Thyroid gland (tissue), 4 donors: ENCODE measurements at regions not wholly inside any gene's neighbourhood (a gene's known extent, or its start where the extent isn't known, plus 50 kb on each side); places are given as distances from the start of the nearest gene placed in this dataset.
"Not testable (repeated sequence)": the region's sequence is repeated elsewhere in the genome, so short reads cannot be mapped to it uniquely, and the experiment has no call there.

ENCODE experiments used
- DNase-seq, 2 donors: peaks; one replicate each; pipeline ENCODE4 v3.0.0-alpha.2; 2019
- H3K27ac ChIP-seq, 3 donors: fragments of 200-600 bp; sonication (generic); 1 replicate in 2 of 3; 2 replicates in 1 of 3; pipeline ENCODE4 v1.5.1; 2016 to 2019; ENCODE audit warnings: mild to moderate bottlenecking in 1 of 3, moderate library complexity in 1 of 3
- H3K27me3 ChIP-seq: fragments of 200-600 bp; sonication (generic); one replicate; pipeline ENCODE4 v1.5.1; 2019
- H3K36me3 ChIP-seq, 2 donors: fragments of 200-600 bp; sonication (generic); one replicate each; pipeline ENCODE4 v1.5.1; 2016 to 2019
- H3K4me1 ChIP-seq, 2 donors: fragments of 200-600 bp; sonication (generic); one replicate each; pipeline ENCODE4 v1.5.1; 2017 to 2019
- H3K4me3 ChIP-seq, 3 donors: fragments of 200-600 bp; sonication (generic); replicated peaks in 1 of 3; 1 replicate in 2 of 3; 2 replicates in 1 of 3; pipeline ENCODE4 v1.5.1; 2016; ENCODE audit warnings: mild to moderate bottlenecking in 1 of 3
- H3K9me3 ChIP-seq: fragments of 200-600 bp; sonication (generic); one replicate; pipeline ENCODE4 v1.5.1; 2017
- CTCF ChIP-seq, 6 experiments: fragments of 200-600 bp in 3 of 6; fragments of 450-650 bp in 3 of 6; sonication (generic) in 3 of 6; IDR thresholded peaks; one replicate each; pipeline ENCODE4 v1.5.1; 2016 to 2019; ENCODE audit warnings: antibody characterized with exemption in 6 of 6, mild to moderate bottlenecking in 2 of 6, inconsistent platforms in 1 of 6, moderate library complexity in 1 of 6
- POLR2A ChIP-seq, 2 donors: fragments of 450-650 bp; IDR thresholded peaks; one replicate each; pipeline ENCODE4 v1.6.1; 2017; ENCODE audit warnings: antibody characterized with exemption in 2 of 2, mild to moderate bottlenecking in 2 of 2, moderate library complexity in 1 of 2
- WGBS, 2 donors: methylation state at CpG; one replicate each; pipeline ENCODE4 v1.1.5; 2017; 5-methylcytosine and 5-hydroxymethylcytosine counted together
- intact Hi-C: fragments of 100-400 bp; cut with DNase I; formaldehyde crosslinking; loops from one replicate; pipeline ENCODE4 v1.15.1; 2023

- TF ChIP-seq CTCF (IDR thresholded peaks at IDR 0.05) (no peak), POLR2A (IDR thresholded peaks at IDR 0.05) (no peak)
- 90 to 92% methylated on average over 5 of the region's 5 CpGs for WGBS, 2 donors
- H3K27ac ChIP-seq, result no peak overlapping the region
- no peaks in the 10 kb centered on the region for H3K9me3 ChIP-seq
- H3K4me1 ChIP-seq, result no peaks in the 10 kb centered on the region
- no peaks in the 10 kb centered on the region for H3K27me3 ChIP-seq
- intact Hi-C loops, result no loop called here
- H3K36me3 ChIP-seq, result no peaks in the 10 kb centered on the region
- H3K4me3 ChIP-seq, result no peak overlapping the region
- no peak for DNase-seq
Measured at GRCh38 chr12:72995616-72996015, 723.4 kb downstream of the TRHDE start.

- intact Hi-C loops, DNase-seq, H3K4me1 ChIP-seq, H3K27me3 ChIP-seq, H3K36me3 ChIP-seq, H3K4me3 ChIP-seq, H3K27ac ChIP-seq, H3K9me3 ChIP-seq: not testable (repeated sequence)
- WGBS, 2 donors, result 68 to 77% methylated on average over 3 of the region's 3 CpGs
Measured at GRCh38 chr12:73001806-73002205, 729.6 kb downstream of the TRHDE start.

GRCh38 chr12:73002504-73002903 is 730.3 kb downstream of the TRHDE start:
- H3K4me1 ChIP-seq, H3K27me3 ChIP-seq, H3K36me3 ChIP-seq, DNase-seq, H3K4me3 ChIP-seq, intact Hi-C loops, H3K9me3 ChIP-seq, H3K27ac ChIP-seq: not testable (repeated sequence)
- 57 to 70% methylated on average over 1 of the region's 1 CpG for WGBS, 2 donors

GRCh38 chr12:73009138-73009834 is 737.1 kb downstream of the TRHDE start:
- H3K9me3 ChIP-seq, H3K4me3 ChIP-seq, intact Hi-C loops, H3K4me1 ChIP-seq, H3K27me3 ChIP-seq, DNase-seq, H3K36me3 ChIP-seq, H3K27ac ChIP-seq: not testable (repeated sequence)
- WGBS, 2 donors, result 49 to 69% methylated on average over 3 of the region's 3 CpGs

- Histone ChIP-seq H3K27me3 (no peaks in the 10 kb centered on the region), H3K36me3 (no peaks in the 10 kb centered on the region), H3K9me3 (no peaks in the 10 kb centered on the region), H3K27ac (no peak overlapping the region), H3K4me1 (no peaks in the 10 kb centered on the region), H3K4me3 (no peak overlapping the region)
- intact Hi-C loops, result no loop called here
- TF ChIP-seq CTCF (IDR thresholded peaks at IDR 0.05), result no peak
- TF ChIP-seq POLR2A (IDR thresholded peaks at IDR 0.05), result no peak
- DNase-seq, result no peak
Measured at GRCh38 chr12:73017981-73018380, 745.8 kb downstream of the TRHDE start.

GRCh38 chr12:73053893-73054292 is 781.7 kb downstream of the TRHDE start:
- no peaks in the 10 kb centered on the region for H3K9me3 ChIP-seq
- no peak overlapping the region for H3K4me3 ChIP-seq
- TF ChIP-seq CTCF (IDR thresholded peaks at IDR 0.05), result no peak
- no peak for DNase-seq
- H3K27me3 ChIP-seq, result no peaks in the 10 kb centered on the region
- H3K36me3 ChIP-seq, result no peaks in the 10 kb centered on the region
- intact Hi-C loops, result no loop called here
- no peaks in the 10 kb centered on the region for H3K4me1 ChIP-seq
- 0 to 45% methylated on average over 1 of the region's 1 CpG for whole genome bisulfite sequencing, 2 donors
- no peak overlapping the region for H3K27ac ChIP-seq

GRCh38 chr12:73057428-73057827 is 785.3 kb downstream of the TRHDE start:
- 91 to 96% methylated on average over 6 to 8 of the region's 8 CpGs for whole genome bisulfite sequencing, 2 donors
- DNase-seq, result no peak
- H3K27ac ChIP-seq, result no peak overlapping the region

More at GRCh38 chr12:73057428-73057827, 785.3 kb downstream of the TRHDE start:
- Histone ChIP-seq H3K36me3 (no peaks in the 10 kb centered on the region), H3K4me3 (no peak overlapping the region), H3K27me3 (no peaks in the 10 kb centered on the region), H3K9me3 (no peaks in the 10 kb centered on the region), H3K4me1 (no peaks in the 10 kb centered on the region)
- TF ChIP-seq POLR2A (IDR thresholded peaks at IDR 0.05), result no peak
- no peak for TF ChIP-seq CTCF (IDR thresholded peaks at IDR 0.05)
- intact Hi-C loops, result no loop called here
